NCI-H2029 (cell line): ENCODE measurements at regions not wholly inside any gene's neighbourhood (a gene's known extent, or its start where the extent isn't known, plus 50 kb on each side); places are given as distances from the start of the nearest gene placed in this dataset.
"Not testable (repeated sequence)": the region's sequence is repeated elsewhere in the genome, so short reads cannot be mapped to it uniquely, and the experiment has no call there.

Experiments
- DNase-seq: peaks from one replicate; lab custom pipeline; 2025; lab: John Stamatoyannopoulos, UW

DNA sequence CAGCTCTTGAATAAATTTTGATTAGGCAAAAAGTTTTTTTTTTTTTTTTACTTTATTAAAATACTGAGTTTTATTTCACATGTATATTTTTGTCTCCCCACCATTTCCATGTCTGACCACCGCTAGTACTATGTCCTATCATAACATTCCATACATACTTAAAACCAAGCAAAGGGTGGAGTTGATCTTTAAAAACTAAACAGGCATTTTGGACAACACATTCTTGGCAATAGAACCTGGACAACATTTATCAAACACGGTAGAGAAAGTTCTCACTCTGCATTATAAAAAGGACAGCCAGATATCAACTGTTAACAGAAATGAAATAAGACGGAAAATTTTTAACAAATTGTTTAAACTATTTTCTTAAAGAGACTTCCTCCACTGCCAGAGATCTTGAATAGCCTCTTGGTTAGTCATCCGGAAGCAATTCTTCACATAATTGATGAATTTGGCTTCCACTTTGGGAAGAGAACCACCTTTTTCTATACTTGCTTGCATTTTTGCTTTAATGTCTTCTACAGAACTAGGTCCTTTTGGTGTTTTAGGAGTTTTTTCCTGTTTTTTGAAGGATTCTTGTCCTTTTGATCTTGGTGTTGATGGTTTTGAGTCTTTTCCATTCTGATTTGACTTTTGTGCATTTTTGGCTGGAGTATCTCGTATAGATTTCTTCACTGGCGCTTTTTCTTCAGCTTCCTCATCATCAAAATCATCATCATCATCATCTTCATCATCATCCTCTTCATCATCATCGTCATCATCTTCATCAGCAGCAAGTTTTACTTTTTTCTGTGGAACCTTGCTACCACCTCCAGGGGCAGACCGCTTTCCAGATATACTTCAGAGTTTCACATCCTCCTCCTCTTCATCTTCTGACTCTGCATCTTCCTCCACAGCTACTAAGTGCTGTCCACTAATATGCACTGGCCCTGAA, 58.7 kb downstream of the POU5F2 start:
- DNase-seq = not testable (repeated sequence)

DNA sequence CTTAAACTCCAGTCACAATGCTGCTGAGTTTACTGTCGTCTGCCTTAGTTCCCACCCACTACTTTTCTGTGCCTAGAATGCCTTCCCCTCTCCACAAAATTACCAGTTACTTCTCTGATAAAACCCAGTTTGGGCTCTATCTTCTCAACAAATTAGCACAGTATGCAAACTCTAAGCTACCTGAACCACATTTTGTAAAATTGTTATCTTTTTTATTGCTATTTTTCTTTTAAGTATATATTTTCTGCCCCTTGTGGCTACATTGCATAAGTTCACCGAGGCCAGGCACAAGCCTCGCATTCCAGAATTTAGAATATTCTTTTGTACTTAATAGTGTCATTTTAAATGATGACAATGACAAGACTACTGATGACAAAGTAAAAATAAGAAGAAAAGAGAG, 60.0 kb downstream of the POU5F2 start:
- no peak for DNase-seq

DNA sequence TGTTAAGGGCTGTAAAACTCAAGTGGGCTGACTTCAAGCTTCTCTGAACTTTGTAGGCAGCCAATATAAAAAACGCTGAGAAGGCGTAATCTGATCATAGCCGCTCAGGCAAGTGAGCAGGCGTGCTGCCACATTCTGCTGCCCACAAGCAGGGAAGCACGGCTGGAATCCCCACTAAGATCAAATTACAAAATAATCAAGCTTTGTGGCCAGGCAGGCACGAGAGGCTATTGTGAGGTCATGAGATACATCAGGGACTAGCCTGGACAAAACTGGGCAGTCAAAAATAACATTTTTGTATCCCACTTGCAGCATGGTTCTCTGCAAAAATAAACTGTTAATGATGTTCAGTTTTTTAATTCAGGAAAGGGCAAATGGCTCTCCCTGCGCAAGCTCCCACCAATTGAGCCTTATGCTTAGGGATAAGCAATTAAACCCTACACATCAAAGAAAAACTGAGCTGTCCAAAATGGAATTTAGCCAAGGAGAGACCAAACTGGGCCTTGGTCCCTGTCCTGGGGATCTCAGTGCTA, 64.0 kb downstream of the POU5F2 start:
- DNase-seq = peak; percentile 85

DNA sequence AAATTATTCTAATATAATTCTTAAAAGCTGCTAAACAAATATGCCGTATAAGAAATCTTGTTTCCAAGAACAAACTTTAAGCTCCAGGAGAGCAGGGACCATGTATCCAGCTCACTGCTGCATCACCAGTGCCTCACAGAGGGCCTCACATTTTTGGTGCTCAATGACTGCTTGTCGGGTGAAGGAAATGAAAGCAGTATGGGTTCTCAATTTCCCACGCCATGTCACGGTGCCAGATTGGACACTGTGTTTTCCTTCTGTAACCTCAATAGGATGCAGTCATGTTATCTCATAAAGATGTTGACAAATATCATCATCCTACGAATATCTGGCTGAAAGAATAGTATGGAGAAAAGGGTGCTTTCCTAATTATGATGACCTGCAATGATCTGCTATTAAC, 64.7 kb downstream of the POU5F2 start:
- no peak for DNase-seq

DNA sequence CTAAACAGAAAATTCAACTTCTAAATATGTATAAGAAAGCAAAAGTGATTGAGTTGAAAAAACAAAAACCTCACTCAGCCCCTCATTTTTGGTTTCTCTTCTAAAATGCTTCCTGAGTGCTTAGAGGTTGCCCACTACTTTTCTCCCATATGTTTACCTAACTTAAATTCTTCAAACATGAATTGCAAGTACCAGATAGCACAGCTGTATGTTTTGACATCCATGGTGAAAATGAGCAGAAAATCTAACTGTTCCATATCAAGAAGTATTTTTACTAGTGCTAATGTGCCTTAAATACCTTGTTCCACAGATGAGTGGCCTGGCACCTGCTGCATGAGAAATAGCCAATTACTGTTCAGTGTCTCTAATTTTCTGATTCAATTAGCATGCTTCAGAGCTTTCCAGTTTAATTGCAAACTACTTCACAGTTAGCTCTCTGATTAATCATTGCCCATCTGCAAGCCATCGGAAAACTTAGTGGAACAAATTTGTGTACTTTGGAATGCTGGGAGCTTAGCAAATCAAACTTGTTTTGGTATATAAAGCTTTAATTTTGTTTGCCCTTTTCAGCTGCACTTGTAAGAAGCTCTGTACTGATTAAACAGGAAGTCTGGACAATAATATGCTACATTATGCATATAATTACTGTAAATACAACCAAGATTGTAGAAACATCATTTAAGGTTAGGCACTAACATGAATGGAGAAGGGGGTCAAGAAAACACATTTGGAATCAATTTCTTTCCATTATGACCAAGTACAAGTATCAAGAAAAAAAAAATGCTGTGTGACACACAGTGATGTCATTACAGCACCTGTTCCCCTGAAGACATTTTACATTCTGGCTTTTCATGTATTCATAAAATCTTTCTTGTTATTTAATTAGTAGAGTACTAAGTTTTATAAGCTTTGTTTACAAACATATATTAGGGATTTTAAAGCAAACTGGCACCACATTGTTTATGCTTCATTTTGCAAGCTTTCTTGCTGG, 65.6 kb downstream of the POU5F2 start:
- DNase-seq = no peak

DNA sequence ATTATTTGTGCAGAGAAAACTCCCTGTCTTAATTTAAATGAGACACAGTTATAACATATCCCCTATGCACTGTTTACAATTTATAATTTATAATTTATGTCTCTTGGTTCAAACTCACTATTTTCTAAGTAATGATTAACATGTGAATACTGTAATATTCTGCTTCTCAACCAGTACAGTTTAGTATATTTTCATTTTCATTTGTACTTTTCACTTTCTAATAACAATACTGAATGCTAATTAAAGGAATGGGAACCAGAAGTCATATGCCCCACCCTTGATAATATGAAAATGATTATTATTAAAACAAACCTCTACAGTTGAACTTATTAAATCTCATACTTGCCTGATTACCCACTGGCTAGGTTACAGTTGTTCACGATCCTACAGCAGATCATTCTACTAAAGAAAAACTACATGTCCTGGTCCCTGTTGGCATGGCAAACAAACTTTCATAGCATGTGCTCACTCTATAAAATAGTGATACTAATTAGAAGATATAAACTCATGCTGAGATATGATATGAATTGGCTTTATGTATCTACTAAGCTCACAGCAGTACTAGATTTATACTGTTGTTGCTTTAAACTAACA, 66.4 kb downstream of the POU5F2 start:
- DNase-seq = no peak

DNA sequence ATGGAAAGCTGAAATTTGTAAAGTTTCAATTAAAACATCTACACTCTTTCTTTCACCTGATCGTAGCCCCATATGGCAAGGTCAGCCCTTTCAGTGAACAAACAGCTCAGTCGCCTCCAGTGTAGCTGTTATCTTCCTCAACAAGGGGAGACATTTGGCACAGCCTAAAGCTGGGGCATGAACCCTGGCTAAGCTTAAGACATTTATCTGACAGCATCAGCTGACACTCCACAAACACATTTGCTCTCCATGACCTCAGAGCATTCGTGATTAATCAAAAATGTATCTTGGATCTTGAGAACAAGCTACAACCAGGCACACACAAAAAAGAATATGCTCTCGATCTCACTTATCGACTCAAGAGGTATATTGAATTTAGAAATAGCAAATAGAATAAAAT, 67.3 kb downstream of the POU5F2 start:
- no peak for DNase-seq

DNA sequence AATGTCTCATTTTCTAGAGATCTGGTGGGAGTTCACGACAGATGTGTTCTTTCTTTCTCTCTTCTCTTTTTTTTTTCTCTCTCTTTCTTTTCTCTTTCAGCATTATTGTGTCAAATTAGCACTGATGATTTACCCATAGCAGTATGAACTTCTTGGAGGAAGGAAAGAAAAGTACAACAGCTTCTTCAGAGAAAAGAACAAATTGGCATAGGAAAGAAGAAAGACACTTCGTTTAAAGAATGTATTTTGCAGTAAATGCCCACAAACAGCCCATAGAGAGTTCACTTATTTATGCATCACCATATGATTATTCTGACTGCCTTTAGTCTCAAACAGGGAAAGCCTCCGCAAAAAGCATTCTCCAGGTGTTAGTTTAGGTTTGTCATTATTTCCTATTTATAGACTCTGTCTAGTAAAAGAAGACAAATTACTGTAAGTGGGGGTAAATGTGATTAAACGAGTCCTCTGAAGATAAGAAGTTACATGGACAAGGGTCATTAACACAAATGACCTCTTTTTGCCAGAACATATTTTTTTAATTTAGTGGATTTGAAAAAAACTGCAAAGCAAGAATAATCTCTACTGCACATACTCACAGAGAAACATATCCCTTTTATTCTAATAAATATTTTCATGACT, 68.0 kb downstream of the POU5F2 start:
- no peak for DNase-seq

DNA sequence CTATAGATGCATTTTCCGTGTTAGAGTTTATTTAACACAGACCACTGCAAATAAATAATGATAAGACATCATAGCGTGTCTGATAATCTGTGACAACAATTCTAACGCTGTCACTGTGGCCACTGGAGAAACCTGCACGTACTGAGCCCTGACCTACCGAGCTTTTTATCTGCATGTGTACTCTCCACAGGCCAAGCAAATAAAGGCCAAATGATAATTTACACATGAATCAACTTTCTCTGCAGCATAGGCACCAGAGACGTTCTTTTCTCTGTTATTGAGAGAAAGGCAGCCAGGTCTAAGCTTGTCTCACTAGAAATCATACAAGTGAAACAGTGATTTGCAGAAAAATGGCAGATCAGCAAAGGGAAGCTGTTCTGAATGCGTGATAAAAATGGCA, 75.8 kb downstream of the POU5F2 start:
- no peak for DNase-seq

DNA sequence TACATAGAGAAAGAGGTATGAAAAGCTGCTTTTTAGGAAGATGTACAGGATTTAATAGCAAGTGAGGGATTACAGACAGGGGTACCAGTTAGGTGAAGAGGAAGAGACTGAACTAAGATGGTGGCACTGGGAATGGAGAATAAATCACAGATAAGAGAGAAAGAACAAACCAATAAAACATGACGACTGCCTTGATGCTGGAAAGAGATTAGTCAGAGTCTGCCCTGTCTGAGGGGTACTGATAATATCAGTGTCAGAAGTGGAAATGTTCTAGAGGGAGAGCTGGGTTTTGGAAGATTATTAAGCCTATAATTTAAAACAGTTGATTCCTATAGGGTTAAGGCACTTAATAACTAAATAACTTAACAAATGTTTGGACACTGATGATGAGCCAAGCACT, 77.7 kb downstream of the NR2F1 start:
- no peak for DNase-seq

DNA sequence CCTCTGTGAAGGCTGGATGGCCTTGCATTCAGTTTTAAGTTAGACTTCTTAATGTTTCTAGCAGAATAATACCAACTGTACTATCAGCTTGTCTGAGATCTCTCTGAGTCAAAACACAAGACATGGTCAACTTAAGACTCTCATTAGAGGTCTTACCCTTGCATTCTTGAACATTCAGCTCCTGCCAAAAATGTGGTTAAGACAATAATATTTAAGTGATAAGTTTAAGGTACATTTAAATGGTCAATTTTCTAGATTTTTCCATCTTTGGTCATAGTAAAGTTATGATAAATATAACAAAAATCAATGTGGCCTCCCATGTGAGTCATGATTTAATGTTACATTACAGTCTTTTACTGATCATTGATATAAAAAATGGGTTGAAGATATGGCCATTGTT, 75.0 kb downstream of the NR2F1 start:
- DNase-seq = no peak

DNA sequence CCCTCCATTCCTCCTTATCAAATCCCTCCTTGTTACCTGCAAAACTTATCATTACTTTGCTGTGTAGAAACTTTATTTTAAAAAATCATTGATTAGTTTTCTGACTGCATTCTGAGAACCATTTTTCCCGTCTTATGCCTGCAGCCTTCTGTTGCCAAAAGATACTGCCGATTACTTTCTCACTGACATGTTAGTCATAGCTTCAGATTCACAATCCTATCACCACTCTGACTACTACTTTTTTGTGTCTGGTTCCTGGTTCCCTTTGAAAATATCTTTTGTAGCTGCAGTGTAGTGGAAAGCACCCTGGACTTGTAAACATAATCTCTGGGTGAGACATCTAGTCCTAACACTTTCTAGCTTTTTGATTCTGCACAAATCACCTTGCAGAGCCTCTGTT, 71.7 kb downstream of the NR2F1 start:
- DNase-seq = no peak

DNA sequence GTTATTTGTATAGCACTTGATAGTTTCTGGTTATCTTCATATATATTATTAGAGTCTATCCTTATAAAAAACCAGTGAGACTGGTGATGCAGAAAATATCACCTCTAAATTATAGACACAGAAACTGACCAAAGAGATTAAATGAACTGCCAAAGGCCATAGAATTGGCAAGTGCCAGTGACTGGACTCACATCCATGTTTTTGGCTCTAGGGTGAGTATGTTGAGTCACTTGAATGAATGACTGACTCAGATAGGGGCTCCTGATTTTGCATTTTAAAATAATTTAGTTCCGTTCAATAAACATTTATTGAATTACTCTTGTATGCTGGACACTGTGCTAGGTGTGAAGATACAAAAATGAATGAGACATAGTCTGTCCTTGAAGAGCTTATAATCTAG, 70.7 kb downstream of the NR2F1 start:
- DNase-seq = no peak

DNA sequence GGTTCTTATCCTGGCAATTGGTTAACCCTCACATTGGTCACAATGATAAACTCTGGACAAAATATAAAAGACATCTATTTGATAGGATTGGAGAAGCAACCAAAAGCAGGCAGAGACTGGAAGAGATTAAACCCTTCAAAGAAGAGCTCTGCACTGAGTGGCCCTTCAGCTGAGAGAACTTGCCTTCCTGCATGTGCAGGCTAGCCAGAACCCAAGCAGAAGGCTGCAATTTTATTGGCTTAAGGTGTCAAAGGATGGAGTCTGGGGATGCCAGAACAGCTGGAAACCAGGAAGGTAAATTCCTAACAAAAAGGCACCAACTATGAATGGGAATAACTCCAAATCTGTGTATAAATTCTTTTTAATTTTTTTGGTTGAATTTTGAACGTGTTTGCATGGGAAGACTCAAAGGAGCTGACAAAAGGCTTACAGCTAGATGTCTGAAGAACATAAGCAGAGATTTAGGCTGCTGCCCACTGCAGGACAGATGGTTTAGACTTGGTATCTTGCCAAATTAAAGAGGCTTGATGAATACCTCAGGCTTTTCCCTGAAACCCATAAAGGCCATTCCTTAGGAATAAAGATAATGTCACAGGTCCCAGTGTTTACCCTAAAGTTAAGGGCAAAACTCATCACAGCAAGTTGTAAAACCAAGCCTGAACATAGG, 66.3 kb downstream of the NR2F1 start:
- no peak for DNase-seq

DNA sequence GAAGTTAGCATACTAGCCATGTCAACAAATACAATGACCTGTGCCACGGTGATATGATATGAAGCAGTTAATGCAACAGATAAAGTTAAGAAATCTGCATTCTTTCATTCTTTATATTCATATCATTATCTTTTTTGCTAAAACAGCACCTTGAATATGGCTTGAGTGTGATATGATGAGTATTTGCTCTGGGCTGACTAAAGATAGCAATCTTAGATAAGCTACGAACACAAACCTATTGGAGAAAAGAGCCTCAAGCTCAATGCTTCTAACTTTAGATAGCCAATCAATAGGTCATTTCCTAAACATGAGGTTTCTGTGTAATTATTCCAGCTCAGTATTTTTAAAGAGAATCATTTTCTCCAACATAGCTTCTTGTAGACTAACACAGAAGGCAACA, 61.7 kb downstream of the NR2F1 start:
- DNase-seq = no peak
